ENCODE measurements at regions not wholly inside any gene's neighbourhood (a gene's known extent, or its start where the extent isn't known, plus 50 kb on each side); places are given as distances from the start of the nearest gene placed in this dataset.
A peak's percentile ranks its signal among the peaks of the same experiment; 100 is the strongest.

GRCh38 chr3:147616998-147617619 is 207.9 kb downstream of the ZIC1 start:
- TF ChIP-seq PKNOX1 (IDR thresholded peaks at IDR 0.05) (no peak), ZNF384 (IDR thresholded peaks at IDR 0.05) (no peak), LEF1 (IDR thresholded peaks at IDR 0.05; ENCODE audit: borderline replicate concordance) (no peak), CTBP1 (IDR thresholded peaks at IDR 0.05; ENCODE audit: borderline replicate concordance) (no peak), TARDBP (IDR thresholded peaks at IDR 0.05) (no peak), BHLHE40 (IDR thresholded peaks at IDR 0.05; ENCODE audit: borderline replicate concordance) (no peak), HDGF (IDR thresholded peaks at IDR 0.05; ENCODE audit: borderline replicate concordance) (no peak), FOXM1 (IDR thresholded peaks at IDR 0.05; ENCODE audit: borderline replicate concordance) (no peak), SUZ12 (IDR thresholded peaks at IDR 0.05) (no peak), ARNT (IDR thresholded peaks at IDR 0.05) (no peak), FOXK2 (IDR thresholded peaks at IDR 0.05) (no peak), L3MBTL2 (conservative IDR thresholded peaks at IDR 0.05) (no peak), NFRKB (IDR thresholded peaks at IDR 0.05) (no peak), SP1 (IDR thresholded peaks at IDR 0.05) (no peak), ELF4 (IDR thresholded peaks at IDR 0.05) (no peak), FOXA1 (IDR thresholded peaks at IDR 0.05) (no peak)
- POLR2A ChIA-PET, result no interaction called here
- no peak for DNase-seq (ENCODE audit: extremely low spot score)
- CTCF ChIA-PET, result interaction anchor here (1.0 kb wide), 1 partner anchor 47 kb away, joined by 3 read pairs; no protein-coding TSS in a partner anchor

GRCh38 chr3:147618691-147619090 is 209.5 kb downstream of the ZIC1 start:
- TF ChIP-seq SUZ12 (IDR thresholded peaks at IDR 0.05), result no peak
- no peak for TF ChIP-seq FOXA1 (IDR thresholded peaks at IDR 0.05)
- no peak for TF ChIP-seq LEF1 (IDR thresholded peaks at IDR 0.05; ENCODE audit: borderline replicate concordance)
- no peak for TF ChIP-seq FOXM1 (IDR thresholded peaks at IDR 0.05; ENCODE audit: borderline replicate concordance)
- TF ChIP-seq ELF4 (IDR thresholded peaks at IDR 0.05), result no peak
- TF ChIP-seq L3MBTL2 (conservative IDR thresholded peaks at IDR 0.05), result no peak
- POLR2A ChIA-PET, result no interaction called here
- DNase-seq (ENCODE audit: extremely low spot score), result no peak
- CTCF ChIA-PET, result no interaction called here

GRCh38 chr3:147619921-147620560 is 210.9 kb downstream of the ZIC1 start:
- POLR2A ChIA-PET, result no interaction called here
- DNase-seq (ENCODE audit: extremely low spot score), result no peak
- TF ChIP-seq CTBP1 (IDR thresholded peaks at IDR 0.05; ENCODE audit: borderline replicate concordance) (no peak), SP1 (IDR thresholded peaks at IDR 0.05) (no peak), FOXA1 (IDR thresholded peaks at IDR 0.05) (no peak), PKNOX1 (IDR thresholded peaks at IDR 0.05) (peak; percentile 84), FOXK2 (IDR thresholded peaks at IDR 0.05) (no peak), LEF1 (IDR thresholded peaks at IDR 0.05; ENCODE audit: borderline replicate concordance) (no peak), ARNT (IDR thresholded peaks at IDR 0.05) (no peak)
- CTCF ChIA-PET, result interaction anchor here (0.6 kb wide), 1 partner anchor 500 kb away, joined by 3 read pairs; no protein-coding TSS in a partner anchor

GRCh38 chr3:147620906-147621305 is 211.7 kb downstream of the ZIC1 start:
- CTCF ChIA-PET, result no interaction called here
- DNase-seq (ENCODE audit: extremely low spot score), result no peak
- POLR2A ChIA-PET, result no interaction called here
- no peak for TF ChIP-seq SP1 (IDR thresholded peaks at IDR 0.05)
- TF ChIP-seq LEF1 (IDR thresholded peaks at IDR 0.05; ENCODE audit: borderline replicate concordance), result no peak
- no peak for TF ChIP-seq NFRKB (IDR thresholded peaks at IDR 0.05)
- TF ChIP-seq CTBP1 (IDR thresholded peaks at IDR 0.05; ENCODE audit: borderline replicate concordance), result no peak
- no peak for TF ChIP-seq ARNT (IDR thresholded peaks at IDR 0.05)
- TF ChIP-seq ELF4 (IDR thresholded peaks at IDR 0.05), result no peak
- TF ChIP-seq PKNOX1 (IDR thresholded peaks at IDR 0.05), result no peak
- TF ChIP-seq HDGF (IDR thresholded peaks at IDR 0.05; ENCODE audit: borderline replicate concordance), result no peak
- no peak for TF ChIP-seq SUZ12 (IDR thresholded peaks at IDR 0.05)
- TF ChIP-seq BHLHE40 (IDR thresholded peaks at IDR 0.05; ENCODE audit: borderline replicate concordance), result no peak
- no peak for TF ChIP-seq FOXM1 (IDR thresholded peaks at IDR 0.05; ENCODE audit: borderline replicate concordance)
- TF ChIP-seq L3MBTL2 (conservative IDR thresholded peaks at IDR 0.05), result no peak
- TF ChIP-seq FOXA1 (IDR thresholded peaks at IDR 0.05), result no peak

- no peak for DNase-seq (ENCODE audit: extremely low spot score)
- POLR2A ChIA-PET, result no interaction called here
- no peak for TF ChIP-seq ZNF384 (IDR thresholded peaks at IDR 0.05)
- TF ChIP-seq ELF4 (IDR thresholded peaks at IDR 0.05), result no peak
- no peak for TF ChIP-seq HDGF (IDR thresholded peaks at IDR 0.05; ENCODE audit: borderline replicate concordance)
- CTCF ChIA-PET, result no interaction called here
Measured at GRCh38 chr3:147630921-147631415, 221.8 kb downstream of the ZIC1 start.

- no peak for DNase-seq (ENCODE audit: extremely low spot score)
- CTCF ChIA-PET, result interaction anchor here (0.6 to 0.7 kb wide), 2 partner anchors 243 to 1303 kb away, joined by 3 to 5 read pairs; no protein-coding TSS in a partner anchor
- POLR2A ChIA-PET, result no interaction called here
- TF ChIP-seq CTBP1 (IDR thresholded peaks at IDR 0.05; ENCODE audit: borderline replicate concordance) (no peak), ZNF384 (IDR thresholded peaks at IDR 0.05) (no peak), SP1 (IDR thresholded peaks at IDR 0.05) (no peak), NFRKB (IDR thresholded peaks at IDR 0.05) (no peak), HDGF (IDR thresholded peaks at IDR 0.05; ENCODE audit: borderline replicate concordance) (no peak), SUZ12 (IDR thresholded peaks at IDR 0.05) (no peak), PKNOX1 (IDR thresholded peaks at IDR 0.05) (no peak), TARDBP (IDR thresholded peaks at IDR 0.05) (no peak), ELF4 (IDR thresholded peaks at IDR 0.05) (no peak), FOXK2 (IDR thresholded peaks at IDR 0.05) (no peak), BHLHE40 (IDR thresholded peaks at IDR 0.05; ENCODE audit: borderline replicate concordance) (no peak)
Measured at GRCh38 chr3:147640781-147641180, 231.6 kb downstream of the ZIC1 start.

Data from HEK293T (cell line).